ENCODE measurements at regions not wholly inside any gene's neighbourhood (a gene's known extent, or its start where the extent isn't known, plus 50 kb on each side); places are given as distances from the start of the nearest gene placed in this dataset.

DNA sequence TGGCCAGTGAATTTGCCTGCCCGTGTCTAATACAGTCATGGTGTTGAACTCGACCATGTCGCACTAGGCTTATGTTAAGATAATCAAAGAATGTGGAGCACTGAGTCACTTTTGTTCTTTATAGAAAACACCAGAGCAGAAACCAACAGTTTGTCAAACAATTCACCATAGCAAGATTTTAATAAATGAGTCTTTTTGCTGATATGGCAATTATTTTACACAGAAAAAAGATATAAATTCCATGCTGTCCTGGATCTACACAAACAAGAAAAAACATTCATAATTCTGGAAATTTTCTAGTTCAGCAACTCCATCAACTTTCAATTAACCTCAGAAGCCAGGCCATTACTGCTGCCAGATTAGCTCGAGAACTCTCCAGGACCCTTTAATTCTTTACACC is 208.9 kb downstream of the ZNF608 start:
- Histone ChIP-seq H3K36me3 (replicated peaks in 1 of 2; ENCODE audit: control insufficient read depth in 1 of 2, insufficient read depth in 2 of 2, low read length in 1 of 2) (no peaks in the 10 kb centered on the region), H4K20me1 (ENCODE audit: insufficient read depth) (no peaks in the 10 kb centered on the region), H3K27me3 (ENCODE audit: insufficient read depth) (no peaks in the 10 kb centered on the region), H3K9me3 (no peaks in the 10 kb centered on the region), H3K4me1 (ENCODE audit: control insufficient read depth in 1 of 2, insufficient read depth in 2 of 2, low read depth in 1 of 2, low read length in 1 of 2) (peaks cover 0 to under 1% of the 10 kb centered on the region in 2 experiments; a peak in 1 of 4 replicates), H3K4me3 (ENCODE audit: low read depth in 2 of 2, low read length in 1 of 2) (no peak overlapping the region), H3K79me2 (ENCODE audit: insufficient read depth) (no peaks in the 10 kb centered on the region), H2AFZ (ENCODE audit: low read depth) (no peak overlapping the region), H3K27ac (ENCODE audit: low read depth in 2 of 2, low read length in 1 of 2) (no peak overlapping the region), H3F3A (replicated peaks; ENCODE audit: insufficient read depth) (no peaks in the 10 kb centered on the region), H3K9me2 (no peaks in the 10 kb centered on the region), H3K4me2 (no peak overlapping the region), H3K9ac (no peak overlapping the region)
- DNase-seq, result no peak
- ChIA-PET POLR2A (no interaction called here), CTCF (no interaction called here)
- 83% methylated on average over 4 of the region's 4 CpGs for WGBS (ENCODE audit: low lambda C conversion rate)
- TF ChIP-seq, protein P1, sequence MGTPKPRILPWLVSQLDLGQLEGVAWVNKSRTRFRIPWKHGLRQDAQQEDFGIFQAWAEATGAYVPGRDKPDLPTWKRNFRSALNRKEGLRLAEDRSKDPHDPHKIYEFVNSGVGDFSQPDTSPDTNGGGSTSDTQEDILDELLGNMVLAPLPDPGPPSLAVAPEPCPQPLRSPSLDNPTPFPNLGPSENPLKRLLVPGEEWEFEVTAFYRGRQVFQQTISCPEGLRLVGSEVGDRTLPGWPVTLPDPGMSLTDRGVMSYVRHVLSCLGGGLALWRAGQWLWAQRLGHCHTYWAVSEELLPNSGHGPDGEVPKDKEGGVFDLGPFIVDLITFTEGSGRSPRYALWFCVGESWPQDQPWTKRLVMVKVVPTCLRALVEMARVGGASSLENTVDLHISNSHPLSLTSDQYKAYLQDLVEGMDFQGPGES (IDR thresholded peaks at IDR 0.05; ENCODE audit: low read depth, low read length), result no peak
- TF ChIP-seq RXRA (IDR thresholded peaks at IDR 0.05; ENCODE audit: borderline replicate concordance, low read depth), result no peak
- no peak for TF ChIP-seq FOXJ3 (CRISPR knock-in tag; IDR thresholded peaks at IDR 0.05)
- no peak for TF ChIP-seq ELF1 (IDR thresholded peaks at IDR 0.05)
- TF ChIP-seq, protein P2, sequence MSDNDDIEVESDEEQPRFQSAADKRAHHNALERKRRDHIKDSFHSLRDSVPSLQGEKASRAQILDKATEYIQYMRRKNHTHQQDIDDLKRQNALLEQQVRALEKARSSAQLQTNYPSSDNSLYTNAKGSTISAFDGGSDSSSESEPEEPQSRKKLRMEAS (IDR thresholded peaks at IDR 0.05; ENCODE audit: low read depth), result no peak
- TF ChIP-seq, protein P3, sequence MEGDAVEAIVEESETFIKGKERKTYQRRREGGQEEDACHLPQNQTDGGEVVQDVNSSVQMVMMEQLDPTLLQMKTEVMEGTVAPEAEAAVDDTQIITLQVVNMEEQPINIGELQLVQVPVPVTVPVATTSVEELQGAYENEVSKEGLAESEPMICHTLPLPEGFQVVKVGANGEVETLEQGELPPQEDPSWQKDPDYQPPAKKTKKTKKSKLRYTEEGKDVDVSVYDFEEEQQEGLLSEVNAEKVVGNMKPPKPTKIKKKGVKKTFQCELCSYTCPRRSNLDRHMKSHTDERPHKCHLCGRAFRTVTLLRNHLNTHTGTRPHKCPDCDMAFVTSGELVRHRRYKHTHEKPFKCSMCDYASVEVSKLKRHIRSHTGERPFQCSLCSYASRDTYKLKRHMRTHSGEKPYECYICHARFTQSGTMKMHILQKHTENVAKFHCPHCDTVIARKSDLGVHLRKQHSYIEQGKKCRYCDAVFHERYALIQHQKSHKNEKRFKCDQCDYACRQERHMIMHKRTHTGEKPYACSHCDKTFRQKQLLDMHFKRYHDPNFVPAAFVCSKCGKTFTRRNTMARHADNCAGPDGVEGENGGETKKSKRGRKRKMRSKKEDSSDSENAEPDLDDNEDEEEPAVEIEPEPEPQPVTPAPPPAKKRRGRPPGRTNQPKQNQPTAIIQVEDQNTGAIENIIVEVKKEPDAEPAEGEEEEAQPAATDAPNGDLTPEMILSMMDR (IDR thresholded peaks at IDR 0.05), result no peak
- TF ChIP-seq, protein P4, sequence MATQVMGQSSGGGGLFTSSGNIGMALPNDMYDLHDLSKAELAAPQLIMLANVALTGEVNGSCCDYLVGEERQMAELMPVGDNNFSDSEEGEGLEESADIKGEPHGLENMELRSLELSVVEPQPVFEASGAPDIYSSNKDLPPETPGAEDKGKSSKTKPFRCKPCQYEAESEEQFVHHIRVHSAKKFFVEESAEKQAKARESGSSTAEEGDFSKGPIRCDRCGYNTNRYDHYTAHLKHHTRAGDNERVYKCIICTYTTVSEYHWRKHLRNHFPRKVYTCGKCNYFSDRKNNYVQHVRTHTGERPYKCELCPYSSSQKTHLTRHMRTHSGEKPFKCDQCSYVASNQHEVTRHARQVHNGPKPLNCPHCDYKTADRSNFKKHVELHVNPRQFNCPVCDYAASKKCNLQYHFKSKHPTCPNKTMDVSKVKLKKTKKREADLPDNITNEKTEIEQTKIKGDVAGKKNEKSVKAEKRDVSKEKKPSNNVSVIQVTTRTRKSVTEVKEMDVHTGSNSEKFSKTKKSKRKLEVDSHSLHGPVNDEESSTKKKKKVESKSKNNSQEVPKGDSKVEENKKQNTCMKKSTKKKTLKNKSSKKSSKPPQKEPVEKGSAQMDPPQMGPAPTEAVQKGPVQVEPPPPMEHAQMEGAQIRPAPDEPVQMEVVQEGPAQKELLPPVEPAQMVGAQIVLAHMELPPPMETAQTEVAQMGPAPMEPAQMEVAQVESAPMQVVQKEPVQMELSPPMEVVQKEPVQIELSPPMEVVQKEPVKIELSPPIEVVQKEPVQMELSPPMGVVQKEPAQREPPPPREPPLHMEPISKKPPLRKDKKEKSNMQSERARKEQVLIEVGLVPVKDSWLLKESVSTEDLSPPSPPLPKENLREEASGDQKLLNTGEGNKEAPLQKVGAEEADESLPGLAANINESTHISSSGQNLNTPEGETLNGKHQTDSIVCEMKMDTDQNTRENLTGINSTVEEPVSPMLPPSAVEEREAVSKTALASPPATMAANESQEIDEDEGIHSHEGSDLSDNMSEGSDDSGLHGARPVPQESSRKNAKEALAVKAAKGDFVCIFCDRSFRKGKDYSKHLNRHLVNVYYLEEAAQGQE (IDR thresholded peaks at IDR 0.05; ENCODE audit: low read depth, low read length), result no peak
- TF ChIP-seq CHD2 (IDR thresholded peaks at IDR 0.05; ENCODE audit: low read length, partially characterized antibody), result no peak
- TF ChIP-seq TAF1 (IDR thresholded peaks at IDR 0.05; ENCODE audit: borderline replicate concordance, low read depth, low read length), result no peak
- no peak for TF ChIP-seq FOSL2 (IDR thresholded peaks at IDR 0.05; ENCODE audit: borderline replicate concordance, low read depth)
- no peak for TF ChIP-seq FOXM1 (IDR thresholded peaks at IDR 0.05; ENCODE audit: low read depth)
- TF ChIP-seq TEAD4 (IDR thresholded peaks at IDR 0.05; ENCODE audit: borderline replicate concordance, insufficient read depth), result no peak
- TF ChIP-seq GABPA (IDR thresholded peaks at IDR 0.05; ENCODE audit: low read depth), result no peak

All from SK-N-SH (cell line).